Fibroblast of lung (primary cell): ENCODE measurements at regions not wholly inside any gene's neighbourhood (a gene's known extent, or its start where the extent isn't known, plus 50 kb on each side); places are given as distances from the start of the nearest gene placed in this dataset.

Experiments used
- DNase-seq, 2 donors: peaks; one replicate each; pipeline versions ENCODE4 v3.0.0 to v3.0.0-alpha.2; 2010; ENCODE audit warnings: low read depth in 2 of 2
- H2AFZ ChIP-seq: 2 replicates; pipeline ENCODE4 v1.5.1; 2012; ENCODE audit warnings: low read length, control low read depth, inconsistent platforms
- H3K27ac ChIP-seq: 2 replicates; pipeline ENCODE4 v1.5.1; 2011; ENCODE audit warnings: low read length, control low read depth; ENCODE audit not compliant: insufficient read depth
- H3K27me3 ChIP-seq: 2 replicates; pipeline ENCODE4 v1.5.1; 2011; ENCODE audit warnings: mild to moderate bottlenecking, low read length; ENCODE audit not compliant: control insufficient read depth, insufficient read depth
- H3K36me3 ChIP-seq: 2 replicates; pipeline ENCODE4 v1.5.1; 2011; ENCODE audit warnings: low read length; ENCODE audit not compliant: control insufficient read depth, insufficient read depth
- H3K4me1 ChIP-seq: 2 replicates; pipeline ENCODE4 v1.5.1; 2011; ENCODE audit warnings: low read length; ENCODE audit not compliant: control insufficient read depth, insufficient read depth; ENCODE audit errors: extremely low read depth
- H3K4me2 ChIP-seq: 2 replicates; pipeline ENCODE4 v1.5.1; 2011; ENCODE audit warnings: low read length, control low read depth; ENCODE audit not compliant: insufficient read depth; ENCODE audit errors: extremely low read depth
- H3K4me3 ChIP-seq, 4 experiments: fragments of 200-600 bp in 1 of 4; sonication (generic) in 1 of 4; replicated peaks in 1 of 4; 2 replicates each; pipeline ENCODE4 v1.5.1; 2011 to 2016; ENCODE audit warnings: low read length in 4 of 4, low read depth in 3 of 4, mild to moderate bottlenecking in 3 of 4, control low read depth in 2 of 4, inconsistent platforms in 1 of 4, mixed read lengths in 1 of 4; ENCODE audit not compliant: insufficient read depth in 1 of 4; ENCODE audit errors: control extremely low read depth in 1 of 4
- H3K79me2 ChIP-seq: 2 replicates; pipeline ENCODE4 v1.5.1; 2012; ENCODE audit warnings: mild to moderate bottlenecking, low read length, inconsistent platforms; ENCODE audit not compliant: control insufficient read depth, insufficient read depth
- H3K9ac ChIP-seq: 2 replicates; pipeline ENCODE4 v1.5.1; 2011; ENCODE audit warnings: mild to moderate bottlenecking, low read length, control low read depth; ENCODE audit not compliant: insufficient read depth
- H3K9me3 ChIP-seq: 2 replicates; pipeline ENCODE4 v1.5.1; 2012; ENCODE audit warnings: low read depth, low read length; ENCODE audit not compliant: control insufficient read depth, insufficient read depth
- H4K20me1 ChIP-seq: 2 replicates; pipeline ENCODE4 v1.5.1; 2011; ENCODE audit warnings: low read length; ENCODE audit not compliant: control insufficient read depth, insufficient read depth; ENCODE audit errors: extremely low read depth
- CTCF ChIP-seq, 2 donors: IDR thresholded peaks in 1 of 2; conservative IDR thresholded peaks in 1 of 2; 1 replicate in 1 of 2; 2 replicates in 1 of 2; pipeline ENCODE4 v1.5.1; 2011 to 2012; ENCODE audit warnings: low read length in 2 of 2, control low read depth in 1 of 2, inconsistent platforms in 1 of 2, low read depth in 1 of 2, mild to moderate bottlenecking in 1 of 2
- EZH2 ChIP-seq: IDR thresholded peaks from 2 replicates; pipeline ENCODE4 v1.5.1; 2012; ENCODE audit warnings: low read length, control low read depth, mild to moderate bottlenecking; ENCODE audit errors: missing control alignments

GRCh38 chr22:27526901-27527300 is 274.7 kb downstream of the MN1 start:
- Histone ChIP-seq H3K4me3 (no peak overlapping the region), H4K20me1 (no peaks in the 10 kb centered on the region), H3K9ac (no peak overlapping the region), H3K27me3 (peaks cover 3% of the 10 kb centered on the region), H3K79me2 (no peaks in the 10 kb centered on the region), H3K9me3 (no peaks in the 10 kb centered on the region), H2AFZ (no peak overlapping the region), H3K4me1 (no peaks in the 10 kb centered on the region), H3K27ac (no peak overlapping the region), H3K36me3 (no peaks in the 10 kb centered on the region), H3K4me2 (no peak overlapping the region)
- no peak for TF ChIP-seq CTCF (conservative IDR thresholded peaks at IDR 0.05 in 1 of 2, IDR thresholded peaks at IDR 0.05 in 1 of 2; ENCODE audit: low read depth in 1 of 2, low read length in 2 of 2)
- no peak for TF ChIP-seq EZH2
- DNase-seq: no peak

GRCh38 chr22:27531782-27532530 is 269.6 kb downstream of the MN1 start:
- no peak overlapping the region for H2AFZ ChIP-seq
- H3K9me3 ChIP-seq: no peaks in the 10 kb centered on the region
- no peak overlapping the region for H3K4me2 ChIP-seq
- H3K27ac ChIP-seq: no peak overlapping the region
- no peak overlapping the region for H3K4me3 ChIP-seq
- no peaks in the 10 kb centered on the region for H3K4me1 ChIP-seq
- H3K9ac ChIP-seq: no peak overlapping the region
- H3K79me2 ChIP-seq: no peaks in the 10 kb centered on the region
- DNase-seq: peak; percentile 73 to 98
- no peak for TF ChIP-seq CTCF (conservative IDR thresholded peaks at IDR 0.05 in 1 of 2, IDR thresholded peaks at IDR 0.05 in 1 of 2; ENCODE audit: low read depth in 1 of 2, low read length in 2 of 2)
- no peak for TF ChIP-seq EZH2
- H4K20me1 ChIP-seq: no peaks in the 10 kb centered on the region
- no peaks in the 10 kb centered on the region for H3K36me3 ChIP-seq
- H3K27me3 ChIP-seq: no peaks in the 10 kb centered on the region

GRCh38 chr22:27533105-27533745 is 268.3 kb downstream of the MN1 start:
- Histone ChIP-seq H3K79me2 (no peaks in the 10 kb centered on the region), H3K36me3 (no peaks in the 10 kb centered on the region), H4K20me1 (no peaks in the 10 kb centered on the region), H3K27me3 (no peaks in the 10 kb centered on the region), H3K9ac (no peak overlapping the region), H3K9me3 (no peaks in the 10 kb centered on the region), H3K4me1 (no peaks in the 10 kb centered on the region), H3K4me3 (no peak overlapping the region), H2AFZ (no peak overlapping the region), H3K4me2 (no peak overlapping the region), H3K27ac (no peak overlapping the region)
- no peak for DNase-seq
- TF ChIP-seq EZH2 (no peak), CTCF (conservative IDR thresholded peaks at IDR 0.05 in 1 of 2, IDR thresholded peaks at IDR 0.05 in 1 of 2; ENCODE audit: low read depth in 1 of 2, low read length in 2 of 2) (no peak)
